GM12878 (cell line): ENCODE measurements at regions not wholly inside any gene's neighbourhood (a gene's known extent, or its start where the extent isn't known, plus 50 kb on each side); places are given as distances from the start of the nearest gene placed in this dataset.

Source experiments
- ATAC-seq: fragments of 200-7000 bp; cut with Tn5 transposase; 3 replicates; pipeline ENCODE4 v1.9.1; 2020; ENCODE audit warnings: mild to moderate bottlenecking, moderate library complexity
- BruUV-seq: library from RNA; stranded (reverse); fragments of 400-500 nt; replicated peaks from 2 replicates; lab custom pipeline; 2021; lab: Mats Ljungman, UMichigan
- CTCF ChIA-PET: fragments of 300-600 bp; sonication (Branson Sonifier 250); formaldehyde crosslinking; extraction: SDS; loops from one replicate; lab custom pipeline; 2021; ENCODE audit warnings: inconsistent platforms; lab: Yijun Ruan, JAX
- POLR2A ChIA-PET: fragments of 350-600 bp; formaldehyde crosslinking; extraction: SDS; loops from one replicate; lab custom pipeline; 2021; ENCODE audit warnings: inconsistent platforms; lab: Charles Lee
- RAD21 ChIA-PET: fragments of 300-600 bp; sonication (Branson Sonifier 250); formaldehyde crosslinking; loops from one replicate; lab custom pipeline; 2023; ENCODE audit warnings: antibody characterized with exemption; ENCODE audit not compliant: unreplicated experiment; lab: Charles Lee
- SMC1A ChIA-PET: fragments of 300-600 bp; sonication (Branson Sonifier 250); formaldehyde crosslinking; loops from one replicate; lab custom pipeline; 2023; ENCODE audit not compliant: unreplicated experiment, uncharacterized antibody; lab: Charles Lee
- DNase-seq: peaks from one replicate; pipeline ENCODE4 v3.0.0-alpha.2; 2011; ENCODE audit warnings: low read depth, low spot score
- FAIRE-seq: peaks from 3 replicates; lab custom pipeline; 2011; peaks lifted over from hg19 to GRCh38; lab: Jason Lieb, UNC
- H2AFZ ChIP-seq: 2 replicates; pipeline ENCODE4 v1.6.0; 2011; ENCODE audit warnings: low read depth, low read length, control low read depth; ENCODE audit not compliant: control insufficient read depth
- H3K27ac ChIP-seq: 2 replicates; pipeline ENCODE4 v1.5.1; 2011; ENCODE audit warnings: control low read depth; ENCODE audit not compliant: control insufficient read depth, insufficient read depth
- H3K27me3 ChIP-seq, 2 experiments: replicated peaks in 1 of 2; 2 replicates each; pipeline versions ENCODE4 v1.6.0 to v1.6.1; 2011; ENCODE audit warnings: low read length in 1 of 2; ENCODE audit not compliant: control insufficient read depth in 2 of 2, insufficient read depth in 2 of 2
- H3K36me3 ChIP-seq, 2 experiments: 2 replicates each; pipeline ENCODE4 v1.5.1; 2011; ENCODE audit warnings: low read length in 1 of 2; ENCODE audit not compliant: control insufficient read depth in 2 of 2, insufficient read depth in 2 of 2
- H3K4me1 ChIP-seq: 2 replicates; pipeline ENCODE4 v1.6.1; 2011; ENCODE audit warnings: mild to moderate bottlenecking, low read length, moderate library complexity, mixed read lengths; ENCODE audit not compliant: control insufficient read depth, insufficient read depth
- H3K4me2 ChIP-seq: 2 replicates; pipeline ENCODE4 v1.6.0; 2011; ENCODE audit warnings: control low read depth; ENCODE audit not compliant: control insufficient read depth, insufficient read depth
- H3K4me3 ChIP-seq: fragments of 200-600 bp; sonication (generic); 2 replicates; pipeline ENCODE4 v1.5.1; 2016
- H3K79me2 ChIP-seq: 2 replicates; pipeline ENCODE4 v1.6.0; 2011; ENCODE audit warnings: low read length; ENCODE audit not compliant: control insufficient read depth, insufficient read depth
- H3K9ac ChIP-seq: 2 replicates; pipeline ENCODE4 v1.8.0; 2011; ENCODE audit warnings: low read length, control low read depth, mixed read lengths; ENCODE audit not compliant: control insufficient read depth, insufficient read depth
- H3K9me3 ChIP-seq: replicated peaks from 3 replicates; pipeline ENCODE4 v1.5.1; 2011; ENCODE audit warnings: mild to moderate bottlenecking, low read length; ENCODE audit not compliant: control insufficient read depth, insufficient read depth
- H4K20me1 ChIP-seq: 2 replicates; pipeline ENCODE4 v1.6.0; 2011; ENCODE audit not compliant: control insufficient read depth, insufficient read depth
- BRCA1 ChIP-seq: IDR thresholded peaks from 2 replicates; pipeline ENCODE4 v1.6.1; 2011; ENCODE audit warnings: low read depth, low read length, improper control_type of control experiment
- CUX1 ChIP-seq: IDR thresholded peaks from 2 replicates; pipeline ENCODE4 v1.6.1; 2012; ENCODE audit warnings: improper control_type of control experiment, low read depth, low read length; ENCODE audit not compliant: insufficient replicate concordance
- EED ChIP-seq: sonication (generic); IDR thresholded peaks from 2 replicates; pipeline ENCODE4 v1.6.1; 2016; ENCODE audit warnings: antibody characterized with exemption, low read depth
- MEF2B ChIP-seq: fragments of 450-650 bp; IDR thresholded peaks from 2 replicates; pipeline ENCODE4 v1.6.1; 2018; ENCODE audit warnings: mild to moderate bottlenecking, moderate library complexity; ENCODE audit not compliant: partially characterized antibody, poor library complexity, severe bottlenecking
- NFYB ChIP-seq: IDR thresholded peaks from 2 replicates; pipeline ENCODE4 v1.6.1; 2011; ENCODE audit warnings: low read depth, mild to moderate bottlenecking, low read length, improper control_type of control experiment, moderate library complexity; ENCODE audit not compliant: insufficient read depth
- NR2C2 ChIP-seq: IDR thresholded peaks from 2 replicates; pipeline ENCODE4 v1.6.1; 2011; ENCODE audit warnings: borderline replicate concordance, low read depth; ENCODE audit not compliant: control insufficient read depth, insufficient read length
- NR2F1 ChIP-seq: fragments of 450-650 bp; conservative IDR thresholded peaks from 2 replicates; pipeline ENCODE4 v1.6.1; 2017; ENCODE audit warnings: mild to moderate bottlenecking
- RAD51 ChIP-seq: fragments of 450-650 bp; IDR thresholded peaks from 2 replicates; pipeline ENCODE4 v1.6.1; 2016; ENCODE audit warnings: moderate library complexity, mild to moderate bottlenecking, inconsistent platforms
- YBX1 ChIP-seq: fragments of 450-650 bp; IDR thresholded peaks from 2 replicates; pipeline ENCODE4 v1.6.1; 2016; ENCODE audit warnings: antibody characterized with exemption
- ZBED1 ChIP-seq: IDR thresholded peaks from 2 replicates; pipeline ENCODE4 v1.6.1; 2016; ENCODE audit warnings: borderline replicate concordance
- ZBTB33 ChIP-seq: fragments of 450-650 bp; IDR thresholded peaks from 2 replicates; pipeline ENCODE4 v1.6.1; 2017; ENCODE audit warnings: mild to moderate bottlenecking
- ZSCAN29 ChIP-seq: fragments of 450-650 bp; IDR thresholded peaks from 2 replicates; pipeline ENCODE4 v1.6.1; 2017; ENCODE audit warnings: mild to moderate bottlenecking, moderate library complexity
- WGBS: methylation state at CpG from one replicate; pipeline ENCODE4 v1.1.6; 2016; ENCODE audit warnings: low lambda C conversion rate; ENCODE audit not compliant: insufficient replicate concordance, insufficient coverage; ENCODE audit errors: missing lambda C conversion rate; 5-methylcytosine and 5-hydroxymethylcytosine counted together
- in situ Hi-C: fragments of 300-500 bp; cut with MboI; formaldehyde crosslinking; loops from 9 replicates; pipeline ENCODE4 v1.14.3; 2018; ENCODE audit warnings: mixed read lengths
- intact Hi-C: fragments of 100-400 bp; cut with micrococcal nuclease; formaldehyde crosslinking; loops from one replicate; pipeline ENCODE4 v1.14.2; 2022; ENCODE audit not compliant: unreplicated experiment

- TF ChIP-seq CUX1, result no peak
- no peak for TF ChIP-seq EED
Observed at GRCh38 chr4:117549524-117549923, 464.1 kb upstream of the TRAM1L1 start (continued).

GRCh38 chr4:117550085-117550484 lies 464.7 kb upstream of the TRAM1L1 start:
- Histone ChIP-seq H3K27ac (no peak overlapping the region), H4K20me1 (no peaks in the 10 kb centered on the region), H2AFZ (no peak overlapping the region), H3K36me3 (no peaks in the 10 kb centered on the region), H3K79me2 (no peaks in the 10 kb centered on the region), H3K9ac (no peak overlapping the region), H3K4me1 (no peaks in the 10 kb centered on the region), H3K9me3 (no peaks in the 10 kb centered on the region), H3K4me2 (no peak overlapping the region), H3K27me3 (no peaks in the 10 kb centered on the region), H3K4me3 (no peak overlapping the region)
- FAIRE-seq (no peak), ATAC-seq (no peak), DNase-seq (no peak)
- ChIA-PET CTCF (no interaction called here), POLR2A (no interaction called here), SMC1A (interaction anchor here (1.2 to 1.4 kb wide), 2 partner anchors 10 to 11 kb away, joined by 3 read pairs; no protein-coding TSS in a partner anchor), RAD21 (no interaction called here)
- 15% methylated on average over 2 of the region's 2 CpGs for WGBS
- BruUV-seq, result no TSS peak
- intact Hi-C loops (no loop called here), in situ Hi-C loops (no loop called here)
- TF ChIP-seq NR2F1, result no peak
- TF ChIP-seq NFYB, result no peak
- no peak for TF ChIP-seq YBX1
- no peak for TF ChIP-seq ZSCAN29
- TF ChIP-seq CUX1, result no peak
- TF ChIP-seq NR2C2, result no peak
- TF ChIP-seq RAD51, result no peak
- TF ChIP-seq ZBTB33, result no peak
- no peak for TF ChIP-seq MEF2B
- TF ChIP-seq BRCA1, result no peak
- no peak for TF ChIP-seq ZBED1
